GM19238 (cell line): ENCODE measurements at regions not wholly inside any gene's neighbourhood (a gene's known extent, or its start where the extent isn't known, plus 50 kb on each side); places are given as distances from the start of the nearest gene placed in this dataset.
"Not testable (repeated sequence)": the region's sequence is repeated elsewhere in the genome, so short reads cannot be mapped to it uniquely, and the experiment has no call there.

Experiments used
- DNase-seq: peaks from one replicate; pipeline ENCODE4 v3.0.0; 2011; ENCODE audit warnings: low spot score; ENCODE audit not compliant: insufficient read length

DNA sequence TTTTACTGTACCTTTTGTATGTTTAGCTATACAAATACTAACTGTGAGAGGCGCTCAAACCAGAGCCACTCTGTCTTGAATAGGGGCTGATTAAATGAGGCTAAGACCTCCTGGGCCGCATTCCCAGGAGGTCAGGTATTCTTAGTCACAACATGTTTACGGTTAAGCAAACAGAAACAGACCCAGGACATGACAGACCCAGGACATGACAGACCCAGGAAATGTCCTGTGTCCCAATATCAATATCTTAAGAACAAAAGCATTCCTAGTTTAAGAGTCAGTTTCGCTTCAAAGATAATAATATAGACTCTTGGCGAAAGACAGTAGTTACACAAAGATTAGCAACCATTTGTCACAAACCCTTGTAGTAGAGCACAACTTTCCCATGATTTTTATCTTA, 304.5 kb downstream of the CCSER2 start:
- DNase-seq, result no peak

DNA sequence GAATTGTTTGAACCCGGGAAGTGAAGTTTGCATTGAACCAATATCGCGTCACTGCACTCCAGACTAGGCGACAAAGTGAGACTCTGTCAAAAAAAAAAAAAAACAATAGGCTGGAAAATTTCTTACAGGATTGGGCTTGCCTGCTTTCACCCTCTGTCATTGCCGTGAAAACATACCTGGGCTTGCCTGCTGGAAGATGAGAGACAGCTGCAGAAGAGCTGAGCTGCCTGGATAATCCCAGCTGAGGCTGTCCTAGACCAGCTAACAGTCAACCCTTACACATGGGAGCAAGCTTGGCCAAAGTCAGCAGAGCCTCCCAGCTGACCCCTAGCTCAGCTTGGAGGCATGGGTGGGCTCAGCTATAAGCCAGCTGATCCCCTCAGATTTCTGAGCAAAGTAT, 306.2 kb downstream of the CCSER2 start:
- DNase-seq, result no peak

DNA sequence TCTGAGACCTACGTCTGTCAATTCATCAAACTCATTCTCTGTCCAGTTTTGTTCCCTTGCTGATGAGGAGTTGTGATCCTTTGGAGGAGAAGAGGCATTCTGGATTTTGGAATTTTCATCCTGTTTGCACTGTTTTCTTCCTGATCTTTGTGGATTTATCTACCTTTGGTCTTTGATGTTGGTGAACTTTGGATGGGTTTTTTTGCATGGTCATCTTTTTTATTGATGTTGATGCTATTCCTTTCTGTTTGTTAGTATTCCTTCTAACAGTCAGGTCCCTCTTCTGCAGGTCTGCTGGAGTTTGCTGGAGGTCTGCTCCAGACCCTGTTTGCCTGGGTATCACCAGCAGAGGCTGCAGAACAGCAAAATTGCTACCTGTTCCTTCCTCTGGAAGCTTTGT, 322.2 kb downstream of the CCSER2 start:
- DNase-seq, result not testable (repeated sequence)

DNA sequence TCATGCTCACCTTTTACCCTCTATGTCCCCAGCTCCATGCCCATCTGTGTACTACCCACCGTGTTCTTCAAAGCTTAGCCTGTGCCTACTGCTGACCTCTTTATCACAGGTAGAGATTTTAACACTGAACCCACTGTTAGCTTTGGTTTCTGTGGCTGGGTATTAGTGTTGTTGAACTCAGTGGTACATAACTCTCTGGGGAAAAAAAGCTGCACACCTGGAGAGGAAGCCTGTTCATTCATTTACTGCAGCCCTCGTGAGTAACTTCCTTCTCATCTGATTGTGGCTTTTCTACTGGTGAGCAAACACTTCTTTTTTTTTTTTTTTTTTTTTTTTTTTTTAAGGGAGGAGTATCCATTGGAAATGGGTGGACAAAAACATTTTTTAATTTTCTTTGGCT, 326.3 kb downstream of the CCSER2 start:
- DNase-seq, result no peak

DNA sequence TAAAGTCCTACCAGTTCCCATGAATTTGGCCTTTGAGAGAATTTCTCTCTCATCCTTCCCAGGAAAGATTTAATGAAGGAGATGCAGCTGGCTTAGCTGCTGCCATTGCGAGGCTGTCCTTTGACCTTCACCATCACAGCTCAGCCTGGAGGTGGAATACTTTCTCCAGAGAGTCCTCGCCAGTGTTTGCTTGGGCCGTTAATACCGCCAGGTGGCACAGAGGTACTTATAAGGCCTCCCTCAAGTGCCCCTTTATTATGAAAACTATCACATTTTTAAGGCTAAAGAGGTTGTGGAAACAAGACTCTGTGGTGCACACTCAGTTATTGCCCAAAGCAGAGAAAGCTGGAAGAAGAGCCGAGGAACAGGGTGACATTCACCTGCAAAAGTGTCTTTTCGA, 330.6 kb downstream of the CCSER2 start:
- no peak for DNase-seq

DNA sequence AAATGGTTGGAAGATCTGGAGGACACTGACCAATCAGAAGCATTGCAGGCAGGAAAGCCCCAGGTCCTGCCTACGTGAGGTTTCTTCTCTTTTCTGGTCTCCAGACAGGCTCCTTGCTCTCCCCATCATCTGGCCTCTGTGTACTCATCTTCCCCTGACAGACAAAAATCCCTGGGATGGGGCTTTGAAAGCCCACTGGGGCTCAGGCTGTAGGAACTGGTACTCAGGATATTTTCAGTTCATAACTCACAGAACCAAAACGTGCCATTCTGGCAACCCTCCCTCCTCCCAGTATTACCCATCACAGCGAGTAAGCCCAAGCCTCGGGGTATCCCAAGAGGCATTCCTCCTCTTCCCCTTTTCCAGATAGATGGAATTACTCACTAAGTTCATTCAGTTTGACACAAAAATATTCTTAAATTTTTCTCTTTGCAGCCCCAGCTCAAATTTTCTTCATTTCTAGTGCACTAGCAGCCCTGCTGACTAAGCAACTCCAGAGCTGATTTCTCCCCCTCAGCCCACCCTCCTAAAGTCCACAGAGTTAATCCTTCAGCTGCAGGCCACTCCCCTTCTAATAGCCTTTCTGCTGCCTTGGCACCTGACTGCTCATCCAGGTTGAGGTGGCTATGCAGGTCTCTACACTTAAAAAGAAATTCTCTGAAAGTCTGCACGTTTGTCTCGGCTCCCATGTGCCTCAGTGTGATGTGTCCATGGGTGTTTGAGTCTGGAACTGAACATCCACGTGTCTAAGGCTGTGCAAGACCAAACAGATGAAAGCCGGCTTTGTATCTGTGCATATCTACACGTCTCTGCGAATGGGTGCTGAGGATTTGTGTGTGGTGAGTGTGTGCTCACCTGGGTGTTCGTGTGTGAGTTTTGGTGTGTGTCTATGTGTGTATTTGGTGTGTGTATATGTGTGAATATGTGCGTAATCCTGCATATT, 331.4 kb downstream of the CCSER2 start:
- DNase-seq, result no peak

DNA sequence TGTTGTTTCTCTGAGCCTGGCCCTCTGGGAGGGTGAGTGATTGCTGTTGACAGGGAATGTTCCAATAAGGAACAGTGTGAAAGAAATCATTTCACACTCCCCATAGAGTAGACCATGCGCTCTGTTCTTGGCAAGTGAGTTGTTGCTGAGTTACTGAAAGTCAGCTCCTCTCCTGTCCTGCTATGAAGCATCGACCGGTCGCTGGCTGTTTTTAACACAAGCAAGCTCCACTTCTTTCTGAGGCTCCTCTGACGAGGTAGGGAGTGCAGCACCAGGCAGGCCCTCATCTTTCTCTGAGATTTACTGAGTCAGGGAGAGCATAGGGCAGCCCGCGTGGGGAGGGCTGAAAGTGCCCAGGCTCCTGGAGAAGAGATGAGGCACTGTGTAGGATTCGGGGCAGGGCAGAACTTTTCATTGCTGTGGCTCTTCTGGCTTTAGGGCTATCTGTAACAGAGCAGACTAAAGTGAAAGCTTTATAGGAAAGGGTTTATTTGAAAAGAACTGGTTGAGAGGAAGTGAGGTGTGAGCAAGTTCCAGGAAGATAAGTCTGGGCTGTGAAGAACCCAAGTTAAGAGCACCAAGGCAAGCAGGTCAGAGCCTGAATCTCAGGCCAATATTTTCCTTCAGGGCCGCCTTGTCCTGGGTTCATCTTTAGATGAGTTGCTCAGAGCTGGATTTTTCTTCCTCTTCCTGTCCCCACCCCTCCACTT, 332.2 kb downstream of the CCSER2 start:
- no peak for DNase-seq

DNA sequence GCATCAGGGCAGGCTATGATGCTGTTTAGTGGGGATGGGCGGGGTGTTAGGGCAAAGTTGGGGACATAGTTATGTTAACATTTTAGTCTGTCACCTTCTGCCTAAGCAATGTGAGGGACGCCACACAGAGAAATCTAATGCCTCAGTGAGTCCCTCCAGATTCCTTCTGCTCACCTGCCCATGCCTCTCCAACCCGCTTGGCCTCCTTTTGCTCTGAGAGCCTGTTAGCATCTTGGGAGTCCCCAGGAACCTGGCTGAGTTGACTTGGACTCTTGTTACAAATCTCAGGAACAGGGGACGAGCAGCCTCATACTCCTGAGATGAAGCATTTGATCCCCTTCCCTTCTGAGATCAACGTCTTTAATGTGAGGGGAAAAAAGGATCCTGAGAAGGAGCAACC, 336.8 kb downstream of the CCSER2 start:
- no peak for DNase-seq

DNA sequence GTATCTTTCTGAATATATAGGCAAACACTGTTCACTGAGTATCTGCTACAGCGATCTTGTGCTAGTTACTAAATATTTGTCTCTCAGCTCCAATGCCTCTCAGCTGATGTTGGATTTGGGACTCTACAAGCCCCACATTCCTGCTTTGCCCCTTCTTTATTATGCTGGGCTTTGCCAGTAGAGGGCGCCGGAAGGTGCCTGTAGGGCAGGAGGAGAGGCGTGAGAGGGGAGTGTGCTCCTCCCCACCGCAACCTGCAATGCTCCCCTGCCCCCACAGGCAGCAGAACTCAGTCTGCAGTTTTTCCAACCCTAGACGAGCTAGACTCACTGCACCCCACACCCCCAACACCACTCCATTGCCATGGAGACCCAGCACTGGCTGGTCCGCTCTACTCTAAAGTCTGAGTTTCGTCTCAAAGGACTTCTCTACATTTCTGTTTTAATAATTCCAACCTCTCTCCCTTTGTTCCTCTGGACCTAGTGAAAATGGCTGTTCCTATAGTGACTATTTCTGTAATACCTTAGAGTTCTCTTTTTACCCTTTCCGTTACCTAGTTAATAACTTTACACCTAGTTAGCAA, 337.6 kb downstream of the CCSER2 start:
- DNase-seq, result no peak

DNA sequence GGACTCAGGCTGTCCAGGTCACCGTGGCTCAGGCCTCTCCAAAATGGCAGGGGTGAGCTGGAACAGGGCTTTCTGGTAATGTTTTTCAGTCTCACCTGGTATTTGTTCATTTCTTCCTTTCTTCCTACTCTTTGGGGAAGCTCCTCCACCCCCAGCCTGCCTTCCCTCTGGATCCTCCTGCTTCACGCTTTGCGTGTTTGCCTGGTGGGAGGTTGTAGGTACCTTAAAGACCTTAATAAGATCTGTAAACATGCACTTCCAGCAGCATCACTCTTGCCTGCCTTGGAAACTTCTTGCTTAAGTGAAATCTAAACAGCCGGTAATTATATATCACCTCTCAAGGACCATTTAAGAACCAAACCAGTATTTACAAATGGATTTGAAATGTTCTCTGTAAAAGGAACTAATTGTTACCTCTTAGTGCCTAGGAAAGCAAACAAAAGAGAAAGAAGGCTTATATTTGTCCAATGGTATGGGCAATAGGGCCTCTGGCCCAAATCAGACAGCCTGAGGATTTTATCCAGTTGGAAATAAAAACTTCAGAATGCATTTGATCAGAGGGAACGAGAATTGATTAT, 339.9 kb downstream of the CCSER2 start:
- no peak for DNase-seq

DNA sequence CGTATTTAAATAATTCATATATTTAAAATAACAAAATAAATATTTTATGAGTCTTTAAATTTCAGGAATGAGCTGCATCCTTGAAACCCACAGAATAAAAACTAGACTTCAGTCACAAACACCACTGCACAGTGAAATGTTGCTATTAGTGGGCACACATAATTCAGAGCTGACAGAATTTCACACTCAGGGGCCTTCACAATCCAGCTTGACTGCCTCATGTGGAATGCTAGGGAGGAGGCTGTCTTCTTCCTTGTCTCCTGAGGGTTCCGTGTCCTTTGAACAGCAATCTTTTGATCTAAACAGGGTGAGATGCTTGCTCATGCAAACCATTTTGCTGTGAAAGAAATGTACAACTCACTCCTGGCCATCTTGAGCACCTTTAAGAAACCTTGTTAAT, 346.7 kb downstream of the CCSER2 start:
- DNase-seq, result no peak

DNA sequence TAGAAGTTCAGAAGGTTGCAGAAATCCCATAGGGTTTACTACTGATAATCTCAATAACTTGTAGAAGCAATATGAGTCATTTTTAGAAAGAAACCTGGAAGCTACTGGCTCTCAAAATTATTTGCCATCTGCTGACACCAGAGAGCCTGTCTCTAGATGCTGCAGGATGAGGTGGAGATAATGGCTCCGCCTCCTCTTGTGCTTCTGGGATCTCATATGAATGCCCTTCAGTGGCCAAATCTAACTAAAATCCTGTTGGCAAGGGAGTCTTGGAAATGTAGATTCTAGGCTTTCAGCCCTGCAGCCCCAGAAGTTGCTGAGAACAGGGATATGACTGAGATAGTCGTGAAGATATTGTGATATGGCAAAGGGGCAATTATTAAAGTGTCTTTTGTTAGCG, 348.1 kb downstream of the CCSER2 start:
- DNase-seq, result no peak

DNA sequence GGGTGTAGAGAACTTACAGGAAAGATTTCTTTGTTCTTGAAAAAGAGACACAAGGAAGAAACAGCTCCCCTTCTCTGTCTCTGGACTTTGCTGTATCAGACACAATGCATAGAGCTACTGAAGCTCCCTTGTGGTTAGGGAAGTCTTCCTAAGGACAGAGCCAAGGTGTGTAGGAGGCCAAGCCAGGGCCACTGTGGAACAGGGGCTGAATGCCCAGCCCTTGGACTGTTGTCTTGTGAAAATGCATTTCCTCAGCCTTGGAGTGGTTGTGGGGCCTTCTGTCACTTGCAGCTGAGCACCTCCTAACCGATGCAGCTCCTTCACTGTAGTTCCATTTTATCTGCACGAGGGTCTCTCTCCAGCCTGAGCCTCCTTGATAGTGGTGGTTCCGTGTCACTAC, 353.4 kb downstream of the CCSER2 start:
- DNase-seq, result no peak

DNA sequence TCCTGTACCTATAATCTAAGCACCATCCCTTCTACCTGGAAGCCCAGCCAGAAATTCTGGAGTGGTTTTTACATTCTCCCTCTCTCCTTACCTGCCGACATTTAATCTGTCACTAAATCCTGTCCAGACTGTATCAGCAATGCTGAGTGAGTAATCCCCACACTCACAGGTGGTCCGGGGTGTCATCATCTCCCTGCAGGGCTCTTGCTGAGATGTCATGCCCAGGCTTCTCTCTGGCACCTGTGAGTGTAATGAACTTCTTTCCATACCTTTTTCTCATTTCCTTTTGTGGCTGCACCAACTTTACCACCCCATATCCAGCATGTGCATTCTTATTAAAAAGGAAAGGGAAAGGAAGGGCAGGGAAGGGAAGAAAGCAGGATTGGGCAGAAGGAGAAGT, 355.2 kb downstream of the CCSER2 start:
- no peak for DNase-seq

DNA sequence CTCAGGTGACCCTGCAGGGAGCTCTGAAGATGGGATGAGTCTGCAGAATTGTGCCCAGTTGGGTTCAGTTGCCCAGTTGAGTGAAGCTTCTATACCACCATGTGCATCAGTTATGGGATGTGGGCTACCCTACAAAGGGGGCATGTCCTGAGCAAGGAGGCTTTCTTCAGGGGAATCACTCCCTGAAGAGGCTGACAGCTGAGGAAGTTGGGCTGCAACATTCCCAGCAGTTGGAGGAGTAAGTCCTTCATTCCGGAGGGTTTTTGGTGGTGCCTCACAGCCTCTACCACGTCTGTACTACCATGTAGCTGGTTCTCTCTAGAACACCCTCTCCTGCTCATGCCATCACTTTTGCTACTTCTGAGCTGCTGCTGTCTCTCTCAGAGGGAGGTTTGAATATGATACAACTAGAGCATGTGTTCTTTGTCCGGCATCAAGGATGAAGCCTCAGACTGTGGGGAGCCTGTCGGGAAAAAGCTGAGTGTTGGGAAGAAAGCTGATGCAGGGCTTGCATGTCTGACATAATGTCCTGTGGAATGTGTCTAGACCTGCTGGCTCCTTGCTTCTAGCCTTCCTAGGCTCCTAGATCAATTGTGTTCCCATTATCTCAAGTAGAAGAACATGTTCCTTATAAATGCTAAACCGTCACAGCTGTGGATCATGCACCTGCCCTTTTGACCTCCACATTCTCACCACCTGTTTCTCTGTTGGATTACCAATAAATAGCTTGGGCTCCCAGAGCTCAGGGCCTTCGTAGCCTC, 355.8 kb downstream of the CCSER2 start:
- DNase-seq, result no peak

DNA sequence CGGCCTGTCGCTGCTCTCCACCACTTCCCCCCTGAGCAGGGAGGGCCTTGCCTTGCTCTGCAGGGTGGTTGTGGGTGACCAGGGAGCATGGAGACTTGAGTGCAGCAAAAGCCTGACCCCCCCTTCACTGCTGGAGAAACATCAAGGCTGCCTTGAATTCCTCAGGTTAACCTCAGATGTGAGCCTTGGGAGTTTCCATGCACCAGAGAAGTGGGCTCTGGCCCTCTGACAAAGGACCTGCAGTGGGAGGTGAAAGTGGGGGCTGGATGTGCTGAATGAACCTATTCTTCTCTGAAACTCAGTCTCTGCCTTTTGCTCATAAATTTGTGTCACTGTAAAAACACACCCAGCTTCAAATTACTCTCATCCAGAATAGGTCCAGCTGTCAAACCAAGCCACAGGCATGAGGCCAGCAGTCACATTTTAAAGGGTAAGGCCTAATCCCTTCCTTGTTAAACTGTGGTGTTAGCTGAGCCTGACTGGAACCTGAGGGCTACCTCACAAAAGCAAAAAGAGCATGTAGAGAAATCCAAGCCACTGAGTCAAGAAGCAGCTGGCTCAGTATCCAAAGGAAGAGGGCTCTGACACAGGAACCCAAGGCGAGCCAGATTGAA, 356.8 kb downstream of the CCSER2 start:
- DNase-seq, result no peak

DNA sequence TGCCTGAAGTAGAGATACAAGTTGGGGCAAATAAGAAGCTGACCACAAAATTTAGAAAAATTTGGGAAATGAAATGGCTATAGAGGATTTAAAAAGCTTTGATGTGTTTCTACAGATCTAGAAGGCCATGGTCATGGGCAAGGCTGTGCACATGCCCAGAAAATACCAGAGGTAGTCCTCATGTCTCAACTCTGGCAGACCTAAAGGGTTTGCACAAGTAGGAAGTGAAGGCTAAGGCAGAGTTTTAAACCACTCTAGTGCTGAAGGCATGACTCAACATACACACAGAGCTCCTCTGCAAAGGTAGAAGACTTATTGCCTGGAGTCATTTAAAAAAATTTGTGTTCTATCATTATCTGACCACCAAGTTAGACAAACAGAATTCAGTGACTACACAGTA, 364.6 kb downstream of the CCSER2 start:
- DNase-seq, result no peak

DNA sequence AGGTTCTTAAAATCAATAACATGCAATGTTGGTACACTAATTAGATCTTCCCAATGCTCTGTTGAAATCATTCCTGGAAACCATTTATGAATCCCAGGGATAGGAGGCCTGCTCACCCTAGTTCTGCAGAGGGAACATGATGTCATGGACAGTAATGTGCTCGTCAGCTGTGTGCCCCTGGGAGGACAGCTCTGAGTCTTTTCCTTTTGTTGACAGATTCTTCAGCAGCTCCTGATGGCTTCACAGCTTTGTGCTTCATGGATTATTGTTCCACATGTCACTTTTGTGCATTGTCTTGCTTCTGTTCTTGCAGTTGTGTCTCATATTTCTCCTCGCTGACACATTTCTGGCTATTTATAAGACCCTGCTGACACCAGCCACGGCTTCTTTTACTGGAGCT, 367.5 kb downstream of the CCSER2 start:
- DNase-seq, result no peak

DNA sequence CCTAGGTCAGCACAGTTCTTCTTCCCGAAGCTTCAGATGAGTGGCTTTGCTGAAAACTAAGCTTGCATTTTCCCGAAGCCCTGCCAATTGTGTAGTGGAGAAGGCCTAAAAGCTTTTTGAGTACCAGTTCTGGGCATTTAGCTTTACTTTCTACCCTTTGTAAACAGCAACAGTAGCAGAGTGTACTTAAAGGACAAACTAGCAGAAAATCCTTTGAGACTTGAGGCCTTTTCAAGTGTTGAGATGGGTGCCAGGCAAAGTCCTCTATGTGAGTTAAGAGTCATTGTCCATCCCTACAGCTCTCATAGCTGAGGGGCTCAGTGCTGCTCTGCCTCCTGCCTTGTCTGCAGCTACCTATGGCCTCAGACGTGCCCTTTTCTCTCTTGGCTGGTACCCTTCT, 368.2 kb downstream of the CCSER2 start:
- DNase-seq, result no peak

DNA sequence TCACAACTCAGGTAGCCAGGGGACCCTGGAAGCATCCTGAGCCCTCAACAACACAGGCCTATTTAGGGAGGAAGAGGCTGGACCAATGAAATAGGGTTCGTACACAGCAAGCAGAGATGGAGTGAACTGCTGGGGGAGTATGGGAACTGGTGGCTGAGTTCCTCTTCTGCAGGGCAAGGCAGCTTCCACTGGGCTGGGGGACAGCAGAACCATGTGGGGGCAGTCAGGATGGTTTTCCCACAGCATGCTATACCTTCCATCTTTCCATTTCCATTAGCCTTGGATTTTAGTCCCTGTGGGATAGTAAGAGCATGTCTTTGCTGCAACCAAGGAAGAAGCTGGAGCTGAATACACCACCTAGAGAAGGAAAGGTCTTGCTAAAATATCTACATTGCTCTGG, 370.6 kb downstream of the CCSER2 start:
- DNase-seq, result no peak
